Caco-2 (cell line): ENCODE measurements at regions not wholly inside any gene's neighbourhood (a gene's known extent, or its start where the extent isn't known, plus 50 kb on each side); places are given as distances from the start of the nearest gene placed in this dataset.
"Not testable (repeated sequence)": the region's sequence is repeated elsewhere in the genome, so short reads cannot be mapped to it uniquely, and the experiment has no call there.

Experiments
- BruUV-seq: library from RNA; stranded (reverse); fragments of 400-500 nt; replicated peaks from 2 replicates; lab custom pipeline; 2021; lab: Mats Ljungman, UMichigan
- CTCF ChIA-PET: fragments of 300-600 bp; sonication (Branson Sonifier 250); formaldehyde crosslinking; loops from one replicate; lab custom pipeline; 2022; ENCODE audit warnings: antibody characterized with exemption; lab: Charles Lee
- POLR2A ChIA-PET: fragments of 300-600 bp; sonication (Branson Sonifier 250); formaldehyde crosslinking; loops from one replicate; lab custom pipeline; 2022; ENCODE audit warnings: antibody characterized with exemption; lab: Charles Lee
- DNase-seq, 2 experiments: peaks; one replicate each; pipeline versions ENCODE4 v3.0.0 to v3.0.0-alpha.2; 2020 to 2022
- H3K27me3 ChIP-seq: replicated peaks from 2 replicates; pipeline ENCODE4 v1.6.0; 2011; ENCODE audit warnings: low read length; ENCODE audit not compliant: control insufficient read depth, insufficient read depth
- H3K36me3 ChIP-seq: 2 replicates; pipeline ENCODE4 v1.5.1; 2011; ENCODE audit warnings: low read length; ENCODE audit not compliant: control insufficient read depth, insufficient read depth
- H3K4me1 ChIP-seq: fragments of 250-450 bp; sonication (Bioruptor Pico); 2 replicates; pipeline ENCODE4 v1.5.1; 2020; ENCODE audit warnings: mild to moderate bottlenecking
- H3K4me3 ChIP-seq: 2 replicates; pipeline ENCODE4 v1.5.1; 2011; ENCODE audit warnings: low read depth, mild to moderate bottlenecking, control low read depth, low read length
- H3K9me3 ChIP-seq: fragments of 250-450 bp; sonication (Bioruptor Pico); 2 replicates; pipeline ENCODE4 v1.5.1; 2020; ENCODE audit warnings: mild to moderate bottlenecking, moderate library complexity
- H3K27ac Mint-ChIP-seq: one replicate; pipeline ENCODE4 v1.8.0; 2022; ENCODE audit warnings: mixed read lengths; ENCODE audit not compliant: unreplicated experiment
- H3K27me3 Mint-ChIP-seq: one replicate; pipeline ENCODE4 v1.8.0; 2022; ENCODE audit warnings: mixed read lengths; ENCODE audit not compliant: insufficient read depth, unreplicated experiment
- H3K36me3 Mint-ChIP-seq: one replicate; pipeline ENCODE4 v1.8.0; 2022; ENCODE audit warnings: mild to moderate bottlenecking, mixed read lengths; ENCODE audit not compliant: insufficient read depth, unreplicated experiment
- H3K4me1 Mint-ChIP-seq: one replicate; pipeline ENCODE4 v1.8.0; 2022; ENCODE audit warnings: low read depth, mixed read lengths; ENCODE audit not compliant: unreplicated experiment
- H3K4me3 Mint-ChIP-seq: one replicate; pipeline ENCODE4 v1.8.0; 2022; ENCODE audit warnings: mild to moderate bottlenecking, moderate library complexity, mixed read lengths; ENCODE audit not compliant: unreplicated experiment
- H3K9me3 Mint-ChIP-seq: one replicate; pipeline ENCODE4 v1.8.0; 2022; ENCODE audit warnings: mixed read lengths; ENCODE audit not compliant: unreplicated experiment
- intact Hi-C: fragments of 100-400 bp; cut with micrococcal nuclease; formaldehyde crosslinking; loops from one replicate; pipeline ENCODE4 v1.10.0; 2022; ENCODE audit not compliant: unreplicated experiment
- TF ChIP-seq, protein P1 (sequence below), 2 experiments: fragments of 200-600 bp in 1 of 2; IDR thresholded peaks; 1 replicate in 1 of 2; 2 replicates in 1 of 2; pipeline versions ENCODE4 v1.5.1 to v1.8.0; 2011 to 2022; ENCODE audit warnings: antibody characterized with exemption in 1 of 2, control low read depth in 1 of 2, inconsistent platforms in 1 of 2, low read depth in 1 of 2, low read length in 1 of 2, mild to moderate bottlenecking in 1 of 2, moderate library complexity in 1 of 2; ENCODE audit not compliant: insufficient read depth in 1 of 2, severe bottlenecking in 1 of 2, unreplicated experiment in 1 of 2

DNA sequence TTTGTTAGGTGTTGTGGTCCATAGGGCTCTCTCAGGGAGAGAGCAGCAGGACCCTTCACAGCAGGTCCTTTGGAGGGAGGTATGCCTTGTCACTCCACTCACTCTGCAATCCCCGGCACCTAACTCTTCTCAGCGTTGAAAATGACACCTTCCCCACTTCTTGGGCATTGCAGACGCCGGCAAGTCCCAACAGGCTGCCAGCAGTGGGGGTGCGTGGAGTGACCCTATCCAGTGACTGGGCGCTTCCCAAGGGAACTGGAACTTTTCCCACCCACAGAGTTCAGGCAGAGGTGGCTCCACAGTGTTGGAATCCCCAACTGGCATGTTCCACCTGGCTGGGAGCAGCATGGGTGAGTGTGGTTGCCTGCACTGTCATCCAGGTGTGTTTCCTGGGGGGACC, 705.1 kb upstream of the FRG1 start:
- Histone ChIP-seq H3K36me3 (no peaks in the 10 kb centered on the region), H3K27me3 (no peaks in the 10 kb centered on the region), H3K9me3 (no peaks in the 10 kb centered on the region), H3K4me1 (no peaks in the 10 kb centered on the region), H3K4me3 (no peak overlapping the region)
- intact Hi-C loops = no loop called here
- Mint-ChIP-seq H3K27me3 (no peaks in the 10 kb centered on the region), H3K4me1 (no peaks in the 10 kb centered on the region), H3K4me3 (no peak overlapping the region), H3K9me3 (peaks cover 7% of the 10 kb centered on the region), H3K36me3 (no peaks in the 10 kb centered on the region), H3K27ac (no peak overlapping the region)
- no TSS peak for BruUV-seq
- ChIA-PET CTCF (no interaction called here), POLR2A (no interaction called here)
- no peak for DNase-seq
- TF ChIP-seq, protein P1, sequence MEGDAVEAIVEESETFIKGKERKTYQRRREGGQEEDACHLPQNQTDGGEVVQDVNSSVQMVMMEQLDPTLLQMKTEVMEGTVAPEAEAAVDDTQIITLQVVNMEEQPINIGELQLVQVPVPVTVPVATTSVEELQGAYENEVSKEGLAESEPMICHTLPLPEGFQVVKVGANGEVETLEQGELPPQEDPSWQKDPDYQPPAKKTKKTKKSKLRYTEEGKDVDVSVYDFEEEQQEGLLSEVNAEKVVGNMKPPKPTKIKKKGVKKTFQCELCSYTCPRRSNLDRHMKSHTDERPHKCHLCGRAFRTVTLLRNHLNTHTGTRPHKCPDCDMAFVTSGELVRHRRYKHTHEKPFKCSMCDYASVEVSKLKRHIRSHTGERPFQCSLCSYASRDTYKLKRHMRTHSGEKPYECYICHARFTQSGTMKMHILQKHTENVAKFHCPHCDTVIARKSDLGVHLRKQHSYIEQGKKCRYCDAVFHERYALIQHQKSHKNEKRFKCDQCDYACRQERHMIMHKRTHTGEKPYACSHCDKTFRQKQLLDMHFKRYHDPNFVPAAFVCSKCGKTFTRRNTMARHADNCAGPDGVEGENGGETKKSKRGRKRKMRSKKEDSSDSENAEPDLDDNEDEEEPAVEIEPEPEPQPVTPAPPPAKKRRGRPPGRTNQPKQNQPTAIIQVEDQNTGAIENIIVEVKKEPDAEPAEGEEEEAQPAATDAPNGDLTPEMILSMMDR (IDR thresholded peaks at IDR 0.05; ENCODE audit: insufficient read depth in 1 of 2, low read depth in 1 of 2, low read length in 1 of 2, severe bottlenecking in 1 of 2, unreplicated experiment in 1 of 2) = no peak

DNA sequence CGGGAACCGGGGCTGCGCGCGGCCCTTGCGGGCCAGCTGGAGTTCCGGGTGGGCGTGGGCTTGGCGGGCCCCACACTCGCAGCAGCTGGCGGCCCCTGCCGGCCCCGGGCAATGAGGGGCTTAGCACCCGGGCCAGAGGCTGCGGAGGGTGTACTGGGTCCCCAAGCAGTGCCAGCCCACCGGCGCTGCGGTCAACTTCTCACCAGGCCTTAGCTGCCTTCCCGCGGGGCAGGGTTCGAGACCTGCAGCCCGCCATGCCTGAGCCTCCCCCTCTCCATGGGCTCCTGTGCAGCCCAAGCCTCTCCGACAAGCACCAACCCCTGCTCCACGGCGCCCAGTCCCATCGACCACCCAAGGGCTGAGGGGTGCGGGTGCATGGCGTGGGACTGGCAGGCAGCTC, 704.4 kb upstream of the FRG1 start:
- H3K27ac Mint-ChIP-seq, H3K4me1 ChIP-seq, POLR2A ChIA-PET, H3K4me1 Mint-ChIP-seq, BruUV-seq, CTCF ChIA-PET, H3K4me3 ChIP-seq, DNase-seq, intact Hi-C loops, H3K36me3 ChIP-seq, H3K36me3 Mint-ChIP-seq, H3K9me3 Mint-ChIP-seq, H3K27me3 ChIP-seq, H3K27me3 Mint-ChIP-seq, H3K9me3 ChIP-seq, H3K4me3 Mint-ChIP-seq: not testable (repeated sequence)

DNA sequence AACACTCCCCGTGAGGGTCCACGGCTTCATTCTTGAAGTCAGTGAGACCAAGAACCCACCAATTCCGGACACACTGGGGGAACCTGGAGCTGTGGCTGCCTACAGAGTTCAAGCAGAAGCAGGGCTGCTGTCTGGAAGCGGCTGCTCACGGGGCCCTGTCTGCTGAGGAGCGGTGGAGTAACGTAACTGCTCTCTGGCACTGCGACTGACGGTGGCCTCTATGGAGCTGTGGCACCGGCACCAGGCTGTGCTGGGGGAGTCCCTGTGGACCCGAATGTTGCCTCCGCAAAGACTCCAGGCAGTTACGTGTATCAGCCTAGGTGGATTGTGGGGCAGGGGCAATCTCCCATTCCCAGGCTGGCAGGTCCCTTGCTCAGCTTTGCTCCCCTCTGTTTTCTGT, 703.3 kb upstream of the FRG1 start:
- no peaks in the 10 kb centered on the region for H3K27me3 Mint-ChIP-seq
- Histone ChIP-seq H3K9me3 (no peaks in the 10 kb centered on the region), H3K4me1 (no peaks in the 10 kb centered on the region), H3K36me3 (no peaks in the 10 kb centered on the region), H3K27me3 (no peaks in the 10 kb centered on the region), H3K4me3 (no peak overlapping the region)
- TF ChIP-seq, protein P1 (IDR thresholded peaks at IDR 0.05; ENCODE audit: insufficient read depth in 1 of 2, low read depth in 1 of 2, low read length in 1 of 2, severe bottlenecking in 1 of 2, unreplicated experiment in 1 of 2) = no peak
- H3K36me3 Mint-ChIP-seq = no peaks in the 10 kb centered on the region
- H3K9me3 Mint-ChIP-seq = peaks cover 6% of the 10 kb centered on the region
- no peak overlapping the region for H3K4me3 Mint-ChIP-seq
- H3K4me1 Mint-ChIP-seq = no peaks in the 10 kb centered on the region
- H3K27ac Mint-ChIP-seq = no peak overlapping the region
- BruUV-seq = no TSS peak
- CTCF ChIA-PET = no interaction called here
- intact Hi-C loops = no loop called here
- no peak for DNase-seq
- POLR2A ChIA-PET = no interaction called here

DNA sequence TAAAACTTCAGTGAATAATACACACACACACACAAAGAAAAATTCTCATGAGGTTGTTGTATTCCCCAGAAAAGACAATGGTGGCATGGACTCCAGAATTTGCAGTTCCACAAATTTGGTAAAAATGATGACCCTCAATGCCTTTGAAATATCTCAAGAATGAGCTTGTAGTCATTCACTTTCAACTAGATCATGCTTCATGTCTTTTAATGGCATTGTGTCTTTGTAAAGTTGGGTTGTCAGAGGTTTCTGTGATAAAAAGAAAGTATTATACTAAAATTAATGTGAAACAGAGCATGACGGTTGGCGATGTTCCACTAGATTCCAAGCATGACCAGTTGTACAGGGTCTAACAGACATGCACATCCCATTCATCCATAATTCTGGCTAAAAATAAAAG, 685.0 kb upstream of the FRG1 start:
- no peaks in the 10 kb centered on the region for H3K4me1 Mint-ChIP-seq
- Histone ChIP-seq H3K27me3 (no peaks in the 10 kb centered on the region), H3K4me1 (no peaks in the 10 kb centered on the region), H3K36me3 (no peaks in the 10 kb centered on the region), H3K4me3 (no peak overlapping the region), H3K9me3 (no peaks in the 10 kb centered on the region)
- ChIA-PET CTCF (no interaction called here), POLR2A (no interaction called here)
- no peak overlapping the region for H3K27ac Mint-ChIP-seq
- no peaks in the 10 kb centered on the region for H3K27me3 Mint-ChIP-seq
- peaks cover 2% of the 10 kb centered on the region for H3K9me3 Mint-ChIP-seq
- no peaks in the 10 kb centered on the region for H3K36me3 Mint-ChIP-seq
- BruUV-seq = no TSS peak
- no peak for DNase-seq
- no peak overlapping the region for H3K4me3 Mint-ChIP-seq
- intact Hi-C loops = no loop called here
- TF ChIP-seq, protein P1 (IDR thresholded peaks at IDR 0.05; ENCODE audit: insufficient read depth in 1 of 2, low read depth in 1 of 2, low read length in 1 of 2, severe bottlenecking in 1 of 2, unreplicated experiment in 1 of 2) = no peak
